Testis (tissue), 2 donors: ENCODE measurements at regions not wholly inside any gene's neighbourhood (a gene's known extent, or its start where the extent isn't known, plus 50 kb on each side); places are given as distances from the start of the nearest gene placed in this dataset.

ENCODE experiments used
- DNase-seq: peaks from one replicate; pipeline ENCODE4 v3.0.0-alpha.2; 2019
- H3K27ac ChIP-seq, 2 donors: fragments of 200-600 bp; sonication (generic); one replicate each; pipeline ENCODE4 v1.5.1; 2019
- H3K27me3 ChIP-seq: fragments of 200-600 bp; sonication (generic); one replicate; pipeline ENCODE4 v1.5.1; 2019
- H3K36me3 ChIP-seq: fragments of 200-600 bp; sonication (generic); one replicate; pipeline ENCODE4 v1.5.1; 2017; ENCODE audit warnings: low read depth; ENCODE audit errors: missing control alignments
- H3K4me1 ChIP-seq: fragments of 200-600 bp; sonication (generic); one replicate; pipeline ENCODE4 v1.5.1; 2019
- H3K4me3 ChIP-seq, 2 donors: fragments of 200-600 bp; sonication (generic); one replicate each; pipeline ENCODE4 v1.5.1; 2017 to 2019
- H3K9me3 ChIP-seq: fragments of 200-600 bp; sonication (generic); one replicate; pipeline ENCODE4 v1.5.1; 2017
- POLR2A ChIP-seq: fragments of 450-650 bp; IDR thresholded peaks from one replicate; pipeline ENCODE4 v1.6.1; 2017; ENCODE audit warnings: antibody characterized with exemption, mild to moderate bottlenecking, moderate library complexity
- WGBS, 2 donors: methylation state at CpG; one replicate each; pipeline ENCODE4 v1.1.5; 2018; 5-methylcytosine and 5-hydroxymethylcytosine counted together
- intact Hi-C: fragments of 100-400 bp; cut with DNase I; formaldehyde crosslinking; loops from one replicate; pipeline ENCODE4 v1.15.1; 2023; ENCODE audit warnings: low total_unique reads
- TF ChIP-seq, protein P1 (sequence below), 3 experiments: fragments of 450-650 bp in 2 of 3; fragments of 200-600 bp in 1 of 3; sonication (generic) in 1 of 3; IDR thresholded peaks; one replicate each; pipeline ENCODE4 v1.5.1; 2016 to 2019; ENCODE audit warnings: antibody characterized with exemption in 3 of 3, mild to moderate bottlenecking in 2 of 3, moderate library complexity in 1 of 3

DNA sequence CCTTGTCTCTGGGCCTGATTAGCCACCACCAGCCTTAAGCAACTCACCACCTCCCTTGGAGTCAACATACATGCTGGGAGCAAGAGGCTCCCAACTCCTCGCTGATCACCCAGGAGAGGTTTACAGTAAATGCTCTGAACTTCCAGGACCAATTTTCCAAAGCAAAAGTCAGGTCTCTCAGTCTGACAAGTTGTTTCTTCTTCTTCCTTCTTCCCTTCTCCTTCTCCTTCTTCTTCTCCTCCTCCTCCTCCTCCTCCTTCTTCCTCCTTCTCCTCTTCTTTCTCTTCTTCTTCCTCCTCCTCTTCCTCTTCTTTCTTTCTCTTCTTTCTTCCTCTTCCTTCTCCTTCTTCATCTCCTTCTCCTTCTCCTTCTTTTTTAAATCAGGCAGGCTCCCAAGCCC lies 148.2 kb downstream of the NECTIN1 start:
- Histone ChIP-seq H3K36me3 (no peaks in the 10 kb centered on the region), H3K4me3 (no peak overlapping the region), H3K9me3 (no peaks in the 10 kb centered on the region), H3K27ac (no peak overlapping the region), H3K4me1 (peaks cover 13% of the 10 kb centered on the region), H3K27me3 (no peaks in the 10 kb centered on the region)
- intact Hi-C loops: no loop called here
- no peak for DNase-seq
- no peak for TF ChIP-seq POLR2A
- TF ChIP-seq, protein P1, sequence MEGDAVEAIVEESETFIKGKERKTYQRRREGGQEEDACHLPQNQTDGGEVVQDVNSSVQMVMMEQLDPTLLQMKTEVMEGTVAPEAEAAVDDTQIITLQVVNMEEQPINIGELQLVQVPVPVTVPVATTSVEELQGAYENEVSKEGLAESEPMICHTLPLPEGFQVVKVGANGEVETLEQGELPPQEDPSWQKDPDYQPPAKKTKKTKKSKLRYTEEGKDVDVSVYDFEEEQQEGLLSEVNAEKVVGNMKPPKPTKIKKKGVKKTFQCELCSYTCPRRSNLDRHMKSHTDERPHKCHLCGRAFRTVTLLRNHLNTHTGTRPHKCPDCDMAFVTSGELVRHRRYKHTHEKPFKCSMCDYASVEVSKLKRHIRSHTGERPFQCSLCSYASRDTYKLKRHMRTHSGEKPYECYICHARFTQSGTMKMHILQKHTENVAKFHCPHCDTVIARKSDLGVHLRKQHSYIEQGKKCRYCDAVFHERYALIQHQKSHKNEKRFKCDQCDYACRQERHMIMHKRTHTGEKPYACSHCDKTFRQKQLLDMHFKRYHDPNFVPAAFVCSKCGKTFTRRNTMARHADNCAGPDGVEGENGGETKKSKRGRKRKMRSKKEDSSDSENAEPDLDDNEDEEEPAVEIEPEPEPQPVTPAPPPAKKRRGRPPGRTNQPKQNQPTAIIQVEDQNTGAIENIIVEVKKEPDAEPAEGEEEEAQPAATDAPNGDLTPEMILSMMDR (IDR thresholded peaks at IDR 0.05): no peak
- 89 to 96% methylated on average over 1 of the region's 1 CpG for WGBS, 2 donors

DNA sequence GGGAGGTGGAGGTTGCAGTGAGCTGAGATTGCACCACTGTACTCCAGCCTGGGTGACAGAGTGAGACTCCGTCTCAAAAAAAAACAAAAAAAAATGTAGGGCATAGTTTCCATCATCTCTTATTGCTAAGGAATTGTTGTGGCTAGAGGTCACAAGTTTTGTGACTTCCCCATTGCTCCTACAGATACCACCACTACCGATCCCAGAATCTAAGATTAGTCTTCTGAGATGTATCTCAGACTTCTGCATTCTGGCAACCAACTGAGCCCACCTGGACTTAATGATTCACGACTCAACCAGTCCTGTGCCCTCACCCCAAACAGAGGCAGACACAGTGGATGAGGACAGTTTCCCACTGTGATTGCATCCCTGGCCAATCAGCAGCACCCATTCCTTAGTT lies 148.9 kb downstream of the NECTIN1 start:
- Histone ChIP-seq H3K36me3 (no peaks in the 10 kb centered on the region), H3K4me3 (no peak overlapping the region), H3K4me1 (peaks cover 10% of the 10 kb centered on the region), H3K27ac (no peak overlapping the region), H3K27me3 (no peaks in the 10 kb centered on the region), H3K9me3 (no peaks in the 10 kb centered on the region)
- DNase-seq: no peak
- intact Hi-C loops: no loop called here
- TF ChIP-seq POLR2A: no peak
- TF ChIP-seq, protein P1 (IDR thresholded peaks at IDR 0.05): no peak
- 68 to 80% methylated on average over 3 of the region's 3 CpGs for WGBS, 2 donors

DNA sequence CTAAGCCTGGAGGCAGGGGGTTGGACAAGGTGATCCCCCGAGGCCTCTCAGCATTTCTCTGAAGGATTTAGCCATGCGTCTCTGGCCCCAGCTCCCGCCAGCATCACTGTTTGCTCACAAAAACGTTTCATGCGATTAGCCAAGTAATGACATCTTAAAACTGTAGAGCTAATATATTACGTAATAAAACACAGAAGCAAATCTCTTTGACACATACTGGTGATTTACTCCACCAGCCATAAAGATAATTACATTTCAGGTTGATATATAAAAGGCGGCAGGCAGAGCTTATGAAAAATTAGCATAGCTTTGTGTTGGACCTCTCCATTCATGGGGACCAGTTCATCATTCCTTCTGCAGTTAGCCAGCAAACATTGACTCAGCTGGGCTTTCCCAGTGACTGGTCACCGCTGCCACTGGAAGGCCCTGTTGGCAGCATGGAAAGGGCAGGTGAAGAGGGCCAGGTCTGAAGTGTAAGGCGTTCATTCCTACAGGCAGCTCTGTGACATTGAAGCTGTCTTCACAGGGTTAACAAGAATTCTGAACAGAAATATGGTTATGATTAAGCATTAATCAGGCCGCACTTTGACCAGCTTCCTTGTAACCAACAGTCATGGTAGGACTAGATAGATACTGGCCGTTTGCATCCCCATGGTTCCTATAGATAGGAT lies 150.3 kb downstream of the NECTIN1 start:
- intact Hi-C loops: no loop called here
- Histone ChIP-seq H3K36me3 (no peaks in the 10 kb centered on the region), H3K9me3 (no peaks in the 10 kb centered on the region), H3K4me1 (no peaks in the 10 kb centered on the region), H3K4me3 (no peak overlapping the region), H3K27ac (no peak overlapping the region), H3K27me3 (no peaks in the 10 kb centered on the region)
- DNase-seq: no peak
- TF ChIP-seq POLR2A: no peak
- TF ChIP-seq, protein P1 (IDR thresholded peaks at IDR 0.05): no peak
- WGBS, 2 donors: 60 to 70% methylated on average over 11 of the region's 11 CpGs

DNA sequence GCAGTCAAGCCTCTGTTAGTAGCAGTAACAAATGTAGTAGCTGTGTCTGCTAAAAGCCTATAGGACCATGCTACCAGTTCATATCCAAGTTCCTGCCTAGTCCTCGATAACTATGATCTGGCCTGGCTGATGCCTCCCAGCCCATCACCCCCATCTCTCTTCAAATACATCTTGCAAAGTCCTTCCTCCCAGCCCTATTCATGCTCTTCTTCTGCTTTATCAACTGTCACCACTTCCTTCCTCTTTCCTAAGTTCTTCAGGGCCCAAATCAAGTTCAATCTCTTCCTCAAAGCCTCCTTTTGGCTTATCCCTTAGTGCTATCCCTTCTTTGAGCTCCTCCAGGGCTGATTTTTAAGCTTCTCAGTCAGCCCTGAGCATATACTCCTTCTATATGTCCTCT lies 150.9 kb upstream of the THY1 start:
- Histone ChIP-seq H3K27me3 (no peaks in the 10 kb centered on the region), H3K36me3 (no peaks in the 10 kb centered on the region), H3K9me3 (no peaks in the 10 kb centered on the region), H3K4me1 (no peaks in the 10 kb centered on the region), H3K27ac (no peak overlapping the region), H3K4me3 (no peak overlapping the region)
- no peak for TF ChIP-seq POLR2A
- TF ChIP-seq, protein P1 (IDR thresholded peaks at IDR 0.05): no peak
- intact Hi-C loops: no loop called here
- WGBS, 2 donors: 83 to 86% methylated on average over 1 of the region's 1 CpG
- no peak for DNase-seq
